H9 (cell line): ENCODE measurements at regions not wholly inside any gene's neighbourhood (a gene's known extent, or its start where the extent isn't known, plus 50 kb on each side); places are given as distances from the start of the nearest gene placed in this dataset.

Experiments used
- DNase-seq: peaks from one replicate; pipeline ENCODE4 v3.0.0-alpha.2; 2017
- H2AFZ ChIP-seq: one replicate; pipeline ENCODE4 v1.6.1; 2013; ENCODE audit warnings: mild to moderate bottlenecking, low read length, control low read depth, moderate library complexity
- H2AK5ac ChIP-seq: 2 replicates; pipeline ENCODE4 v1.6.1; 2013; ENCODE audit warnings: low read length, control low read depth, mixed read lengths; ENCODE audit not compliant: insufficient read length
- H2BK120ac ChIP-seq: one replicate; pipeline ENCODE4 v1.6.1; 2013; ENCODE audit warnings: low read depth, mild to moderate bottlenecking, low read length, control low read depth, inconsistent platforms; ENCODE audit not compliant: poor library complexity, severe bottlenecking
- H2BK12ac ChIP-seq: 2 replicates; pipeline ENCODE4 v1.6.1; 2013; ENCODE audit warnings: low read length, control low read depth, mixed read lengths, low read depth; ENCODE audit not compliant: insufficient read length
- H2BK15ac ChIP-seq: 2 replicates; pipeline ENCODE4 v1.6.1; 2013; ENCODE audit warnings: low read depth, low read length, control low read depth
- H2BK20ac ChIP-seq: one replicate; pipeline ENCODE4 v1.6.1; 2013; ENCODE audit warnings: low read depth, mild to moderate bottlenecking, low read length, control low read depth, inconsistent platforms; ENCODE audit not compliant: poor library complexity, severe bottlenecking
- H2BK5ac ChIP-seq: 2 replicates; pipeline ENCODE4 v1.6.1; 2013; ENCODE audit warnings: low read length, control low read depth, mixed read lengths; ENCODE audit not compliant: insufficient read length
- H3K14ac ChIP-seq: 2 replicates; pipeline ENCODE4 v1.6.1; 2013; ENCODE audit warnings: low read length, control low read depth; ENCODE audit not compliant: insufficient read depth
- H3K18ac ChIP-seq: 2 replicates; pipeline ENCODE4 v1.6.1; 2013; ENCODE audit warnings: low read depth, mild to moderate bottlenecking, mixed read lengths, low read length, control low read depth; ENCODE audit not compliant: insufficient read length
- H3K23ac ChIP-seq: 2 replicates; pipeline ENCODE4 v1.6.1; 2013; ENCODE audit warnings: low read length, control low read depth, mixed read lengths, low read depth; ENCODE audit not compliant: insufficient read length
- H3K23me2 ChIP-seq: 2 replicates; pipeline ENCODE4 v1.6.1; 2013; ENCODE audit warnings: low read depth, mild to moderate bottlenecking, mixed read lengths, low read length, control low read depth; ENCODE audit not compliant: insufficient read length, poor library complexity, severe bottlenecking
- H3K27ac ChIP-seq: 2 replicates; pipeline ENCODE4 v1.5.1; 2013; ENCODE audit warnings: low read length, control low read depth, mixed read lengths, low read depth; ENCODE audit not compliant: insufficient read length
- H3K27me3 ChIP-seq: 2 replicates; pipeline ENCODE4 v1.6.1; 2013; ENCODE audit warnings: low read length, control low read depth, inconsistent platforms; ENCODE audit not compliant: insufficient read depth
- H3K4ac ChIP-seq: 2 replicates; pipeline ENCODE4 v1.6.1; 2013; ENCODE audit warnings: low read depth, mild to moderate bottlenecking, control low read depth, inconsistent platforms, low read length, moderate library complexity
- H3K4me1 ChIP-seq: 2 replicates; pipeline ENCODE4 v1.6.1; 2013; ENCODE audit warnings: low read length, control low read depth, inconsistent platforms; ENCODE audit not compliant: insufficient read depth
- H3K4me2 ChIP-seq: 2 replicates; pipeline ENCODE4 v1.6.1; 2013; ENCODE audit warnings: low read length, control low read depth, mixed read lengths; ENCODE audit not compliant: insufficient read length, insufficient read depth
- H3K56ac ChIP-seq: 2 replicates; pipeline ENCODE4 v1.6.1; 2013; ENCODE audit warnings: low read depth, mild to moderate bottlenecking, mixed read lengths, low read length, control low read depth; ENCODE audit not compliant: insufficient read length
- H3K79me1 ChIP-seq: 2 replicates; pipeline ENCODE4 v1.6.1; 2013; ENCODE audit warnings: low read depth, mild to moderate bottlenecking, moderate library complexity, low read length, control low read depth, inconsistent platforms; ENCODE audit not compliant: insufficient read depth, poor library complexity, severe bottlenecking
- H3K79me2 ChIP-seq: 2 replicates; pipeline ENCODE4 v1.6.1; 2013; ENCODE audit warnings: low read length, control low read depth, inconsistent platforms; ENCODE audit not compliant: insufficient read depth
- H3K9ac ChIP-seq: 2 replicates; pipeline ENCODE4 v1.6.1; 2013; ENCODE audit warnings: low read length, control low read depth, mixed read lengths; ENCODE audit not compliant: insufficient read length; ENCODE audit errors: extremely low read depth
- H3K9me3 ChIP-seq: one replicate; pipeline ENCODE4 v1.6.1; 2013; ENCODE audit warnings: low read depth, low read length, inconsistent platforms; ENCODE audit not compliant: control insufficient read depth
- H3T11ph ChIP-seq: one replicate; pipeline ENCODE4 v1.6.1; 2013; ENCODE audit warnings: mild to moderate bottlenecking, low read length, control low read depth, inconsistent platforms
- H4K20me1 ChIP-seq: one replicate; pipeline ENCODE4 v1.6.1; 2013; ENCODE audit not compliant: control insufficient read depth, insufficient read length, insufficient read depth
- H4K5ac ChIP-seq: 2 replicates; pipeline ENCODE4 v1.6.1; 2013; ENCODE audit warnings: low read depth, mild to moderate bottlenecking, mixed read lengths, low read length, control low read depth; ENCODE audit not compliant: insufficient read length
- H4K8ac ChIP-seq: replicated peaks from 2 replicates; pipeline ENCODE4 v1.6.1; 2013; ENCODE audit warnings: low read length, control low read depth, mixed read lengths, low read depth; ENCODE audit not compliant: insufficient read length
- H4K91ac ChIP-seq: 2 replicates; pipeline ENCODE4 v1.6.1; 2013; ENCODE audit warnings: low read depth, mild to moderate bottlenecking, moderate library complexity, mixed read lengths, low read length, control low read depth; ENCODE audit not compliant: insufficient read length
- H3K27ac Mint-ChIP-seq, 3 experiments: 2 replicates in 2 of 3; 3 replicates in 1 of 3; pipeline ENCODE4 v1.8.0; 2020 to 2021; ENCODE audit warnings: mixed read lengths in 3 of 3, mild to moderate bottlenecking in 1 of 3, moderate library complexity in 1 of 3
- H3K27me3 Mint-ChIP-seq: 2 replicates; pipeline ENCODE4 v1.8.0; 2021; ENCODE audit warnings: low read depth, mild to moderate bottlenecking, moderate library complexity, mixed read lengths
- H3K36me3 Mint-ChIP-seq, 3 experiments: 2 replicates in 2 of 3; 3 replicates in 1 of 3; pipeline ENCODE4 v1.8.0; 2020 to 2021; ENCODE audit warnings: low read depth in 3 of 3, mixed read lengths in 3 of 3; ENCODE audit not compliant: insufficient read depth in 1 of 3
- H3K4me1 Mint-ChIP-seq, 2 experiments: 2 replicates each; pipeline ENCODE4 v1.8.0; 2020; ENCODE audit warnings: mixed read lengths in 2 of 2
- H3K4me3 Mint-ChIP-seq, 2 experiments: 2 replicates in 1 of 2; 3 replicates in 1 of 2; pipeline ENCODE4 v1.8.0; 2020 to 2021; ENCODE audit warnings: mild to moderate bottlenecking in 2 of 2, mixed read lengths in 2 of 2, moderate library complexity in 1 of 2
- H3K9me3 Mint-ChIP-seq, 2 experiments: 2 replicates in 1 of 2; 3 replicates in 1 of 2; pipeline ENCODE4 v1.8.0; 2020; ENCODE audit warnings: mild to moderate bottlenecking in 2 of 2, mixed read lengths in 2 of 2, moderate library complexity in 1 of 2
- WGBS: extraction: QIAGEN DNeasy Blood & Tissue Kit; methylation state at CpG from one replicate; pipeline ENCODE4 v1.1.7; 2013; ENCODE audit warnings: missing lambda C conversion rate, low lambda C conversion rate, mixed read lengths; ENCODE audit not compliant: insufficient read length; ENCODE audit errors: extremely low coverage; 5-methylcytosine and 5-hydroxymethylcytosine counted together
- TF ChIP-seq, protein P1 (sequence below): fragments of 200-600 bp; sonication (generic); conservative IDR thresholded peaks from 3 replicates; pipeline ENCODE4 v1.8.0; 2021; ENCODE audit warnings: antibody characterized with exemption, mild to moderate bottlenecking

DNA sequence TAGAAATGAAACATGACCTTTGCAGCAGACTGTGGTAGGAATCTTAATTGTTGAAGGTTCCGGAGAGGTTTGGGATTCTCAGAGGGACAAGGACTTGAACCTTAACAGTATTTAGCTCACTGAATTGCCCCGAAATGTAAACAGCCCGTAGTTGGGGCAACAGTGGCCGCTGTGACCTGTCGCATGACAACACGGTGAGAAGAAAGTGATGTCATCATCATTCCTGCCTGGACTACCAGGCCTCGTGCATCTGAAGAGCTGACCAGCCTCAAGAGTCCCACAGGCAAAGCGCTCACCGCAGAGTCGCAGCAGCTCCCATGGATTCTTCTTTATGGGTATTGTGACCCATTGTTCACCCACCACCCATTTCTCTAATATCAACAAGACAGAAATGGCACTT, 250.6 kb downstream of the KLF6 start:
- Mint-ChIP-seq H3K4me3 (no peak overlapping the region), H3K36me3 (no peaks in the 10 kb centered on the region), H3K27ac (no peak overlapping the region; a peak in 2 of 7 replicates), H3K4me1 (peaks cover 0 to 12% of the 10 kb centered on the region in 2 experiments; a peak in 2 of 4 replicates), H3K27me3 (peaks cover 2% of the 10 kb centered on the region), H3K9me3 (no peaks in the 10 kb centered on the region; a peak in 1 of 5 replicates)
- H3K4me2 ChIP-seq = no peak overlapping the region
- no peak overlapping the region for H3K27ac ChIP-seq
- H2AFZ ChIP-seq = no peak overlapping the region
- no peaks in the 10 kb centered on the region for H3K79me1 ChIP-seq
- H4K20me1 ChIP-seq = no peaks in the 10 kb centered on the region
- H3T11ph ChIP-seq = no peak overlapping the region
- TF ChIP-seq, protein P1, sequence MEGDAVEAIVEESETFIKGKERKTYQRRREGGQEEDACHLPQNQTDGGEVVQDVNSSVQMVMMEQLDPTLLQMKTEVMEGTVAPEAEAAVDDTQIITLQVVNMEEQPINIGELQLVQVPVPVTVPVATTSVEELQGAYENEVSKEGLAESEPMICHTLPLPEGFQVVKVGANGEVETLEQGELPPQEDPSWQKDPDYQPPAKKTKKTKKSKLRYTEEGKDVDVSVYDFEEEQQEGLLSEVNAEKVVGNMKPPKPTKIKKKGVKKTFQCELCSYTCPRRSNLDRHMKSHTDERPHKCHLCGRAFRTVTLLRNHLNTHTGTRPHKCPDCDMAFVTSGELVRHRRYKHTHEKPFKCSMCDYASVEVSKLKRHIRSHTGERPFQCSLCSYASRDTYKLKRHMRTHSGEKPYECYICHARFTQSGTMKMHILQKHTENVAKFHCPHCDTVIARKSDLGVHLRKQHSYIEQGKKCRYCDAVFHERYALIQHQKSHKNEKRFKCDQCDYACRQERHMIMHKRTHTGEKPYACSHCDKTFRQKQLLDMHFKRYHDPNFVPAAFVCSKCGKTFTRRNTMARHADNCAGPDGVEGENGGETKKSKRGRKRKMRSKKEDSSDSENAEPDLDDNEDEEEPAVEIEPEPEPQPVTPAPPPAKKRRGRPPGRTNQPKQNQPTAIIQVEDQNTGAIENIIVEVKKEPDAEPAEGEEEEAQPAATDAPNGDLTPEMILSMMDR = no peak
- H4K8ac ChIP-seq = no peak overlapping the region
- no peak overlapping the region for H3K14ac ChIP-seq
- H3K56ac ChIP-seq = no peak overlapping the region
- no peak overlapping the region for H4K91ac ChIP-seq
- H3K27me3 ChIP-seq = no peaks in the 10 kb centered on the region
- no peaks in the 10 kb centered on the region for H3K23me2 ChIP-seq
- no peak overlapping the region for H3K23ac ChIP-seq
- H2BK5ac ChIP-seq = no peak overlapping the region
- no CpG with 5 or more reads among the region's 10 CpGs for WGBS
- H2BK15ac ChIP-seq = no peak overlapping the region
- H3K4ac ChIP-seq = no peak overlapping the region
- no peaks in the 10 kb centered on the region for H3K4me1 ChIP-seq
- no peaks in the 10 kb centered on the region for H3K9me3 ChIP-seq
- no peaks in the 10 kb centered on the region for H3K79me2 ChIP-seq
- DNase-seq = no peak
- no peak overlapping the region for H2BK20ac ChIP-seq
- no peak overlapping the region for H2BK12ac ChIP-seq
- no peak overlapping the region for H2AK5ac ChIP-seq
- H3K18ac ChIP-seq = no peak overlapping the region
- H2BK120ac ChIP-seq = no peak overlapping the region
- H4K5ac ChIP-seq = no peak overlapping the region
- no peak overlapping the region for H3K9ac ChIP-seq
